Activated naive CD4-positive, alpha-beta T cell (primary cell): ENCODE measurements at regions not wholly inside any gene's neighbourhood (a gene's known extent, or its start where the extent isn't known, plus 50 kb on each side); places are given as distances from the start of the nearest gene placed in this dataset.

ENCODE experiments used
- DNase-seq, 4 experiments: peaks; one replicate each; lab custom pipeline; 2025; lab: John Stamatoyannopoulos, UW

DNA sequence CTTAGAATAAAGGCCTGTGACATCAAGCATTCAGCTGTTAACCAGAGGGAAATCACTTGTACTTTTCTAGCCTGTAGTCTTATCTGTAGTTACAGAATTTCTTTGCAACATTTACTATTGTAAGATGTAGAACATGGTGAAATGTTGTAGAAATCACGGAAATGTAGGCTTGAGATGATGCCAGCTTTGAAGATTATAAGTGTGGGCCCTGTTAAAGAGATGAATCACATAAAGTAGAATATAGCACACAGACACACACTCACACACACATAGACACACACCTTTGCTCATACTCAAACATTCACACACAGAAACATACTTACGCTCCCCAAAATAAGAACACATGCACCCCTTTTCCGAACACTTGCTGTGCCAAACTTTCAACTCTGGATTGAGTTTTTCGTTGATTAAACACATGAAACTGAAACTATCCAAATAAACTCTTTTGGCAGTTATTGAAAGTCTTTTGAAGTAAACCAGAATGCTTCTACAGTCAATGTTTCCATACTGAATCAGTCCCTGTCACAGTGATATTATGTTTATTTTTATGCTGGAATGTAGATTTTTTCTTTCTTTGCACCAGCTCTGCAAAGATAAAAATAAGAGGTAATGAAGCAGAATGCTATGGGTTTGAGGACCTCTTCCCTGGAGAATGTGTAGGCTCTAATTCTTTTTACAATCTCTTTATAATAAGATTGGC lies 230.3 kb upstream of the MEOX2 start:
- DNase-seq = no peak

DNA sequence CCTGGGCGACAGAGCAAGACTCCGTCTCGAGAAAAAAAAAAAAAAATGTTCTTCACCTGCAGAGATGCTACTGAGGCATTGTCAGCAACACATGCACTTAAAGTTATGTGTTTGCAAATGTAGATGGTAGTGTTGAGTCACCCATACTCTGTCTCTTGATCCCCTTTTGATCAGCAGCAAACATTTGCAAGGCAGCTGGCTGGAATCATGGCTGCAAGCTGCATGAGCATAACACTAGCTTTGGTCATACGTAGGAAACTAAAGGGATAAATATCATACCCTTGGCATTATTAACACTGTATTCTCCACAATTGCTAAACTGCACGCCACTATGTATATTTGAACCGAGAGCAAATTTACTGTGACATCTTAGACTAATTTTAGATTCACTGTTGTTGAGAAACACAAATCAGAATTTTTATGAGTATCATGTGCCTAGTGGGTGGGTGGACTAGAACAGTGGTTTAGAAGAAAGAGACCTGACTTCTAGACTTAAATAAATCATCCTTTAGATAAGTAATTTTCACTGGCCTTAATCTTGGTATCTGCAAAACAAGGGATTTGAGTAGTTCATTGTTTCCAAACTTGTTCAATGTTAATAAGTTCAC lies 229.3 kb upstream of the MEOX2 start:
- DNase-seq = no peak

DNA sequence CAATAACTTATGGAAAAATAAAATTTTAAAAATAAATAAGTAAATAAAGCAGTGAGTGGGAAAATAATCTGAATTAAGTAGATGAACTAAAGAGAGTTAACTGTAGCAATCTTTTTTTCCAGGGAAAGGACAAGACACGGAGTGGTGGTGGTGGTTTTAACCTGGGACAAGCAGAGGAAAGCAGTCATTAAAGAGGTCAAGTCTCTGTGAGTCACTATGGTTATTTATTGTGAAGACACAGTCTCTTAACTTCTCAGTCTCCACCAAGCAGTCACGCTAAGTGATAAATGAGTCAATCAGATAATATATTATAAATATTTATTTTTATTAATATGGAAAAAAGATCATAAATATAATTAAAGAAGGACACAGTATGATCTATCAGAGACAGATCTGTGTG lies 228.1 kb upstream of the MEOX2 start:
- no peak for DNase-seq

DNA sequence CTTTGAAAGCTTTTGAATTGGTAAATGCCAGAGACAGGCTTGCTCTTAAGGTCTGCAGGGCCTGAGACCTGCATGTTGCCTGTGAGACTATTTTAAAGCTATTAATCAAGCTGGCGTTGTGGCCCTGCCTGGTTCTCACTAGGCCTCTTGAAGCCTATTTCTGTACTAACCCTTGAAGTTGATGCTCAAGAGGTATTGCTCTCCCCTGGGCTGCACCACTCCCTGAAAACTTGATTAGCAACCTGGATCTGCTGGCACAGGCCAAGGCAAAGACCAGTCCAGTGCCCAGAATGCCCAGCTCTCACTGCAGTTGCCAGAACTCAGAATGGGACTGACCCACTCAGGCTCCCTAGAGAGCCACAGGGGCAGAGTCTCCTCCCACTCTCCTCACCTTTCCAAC lies 220.0 kb upstream of the MEOX2 start:
- no peak for DNase-seq

DNA sequence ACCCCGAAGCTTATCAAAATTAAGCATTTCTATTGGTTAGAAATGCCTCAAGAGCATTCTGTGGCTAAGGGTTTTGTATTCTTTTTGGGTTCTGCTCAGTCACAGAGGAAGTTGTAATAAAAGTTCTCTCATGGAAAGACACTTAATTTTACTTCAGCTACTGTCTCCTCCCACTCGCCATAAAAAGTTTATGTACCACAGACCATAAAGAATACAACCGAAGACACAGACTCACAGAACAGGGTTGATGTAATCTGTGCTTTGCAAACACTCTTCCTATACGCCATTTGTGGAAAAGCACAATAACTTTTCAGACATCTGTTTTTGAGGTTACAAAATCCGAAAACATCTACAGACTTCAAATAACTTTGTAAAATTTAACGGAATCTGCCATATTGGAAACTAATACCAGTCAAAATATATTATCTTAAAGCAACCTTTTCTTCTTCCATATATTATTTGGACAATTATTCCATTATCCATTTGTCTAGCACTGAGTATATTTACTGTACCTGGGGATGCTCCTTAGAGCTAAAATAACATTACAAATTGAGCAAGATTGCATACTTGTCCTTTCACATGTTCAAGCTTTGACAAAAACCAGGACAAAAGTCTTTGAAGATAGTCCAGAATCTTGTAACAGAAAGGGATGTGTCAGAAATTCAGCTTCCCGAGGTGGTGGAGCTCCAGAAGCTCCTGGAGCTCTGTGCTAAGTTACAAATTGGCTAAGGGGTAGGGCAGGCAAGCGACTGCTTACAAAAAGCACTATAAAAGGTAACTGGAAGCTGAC lies 219.0 kb upstream of the MEOX2 start:
- DNase-seq = no peak

DNA sequence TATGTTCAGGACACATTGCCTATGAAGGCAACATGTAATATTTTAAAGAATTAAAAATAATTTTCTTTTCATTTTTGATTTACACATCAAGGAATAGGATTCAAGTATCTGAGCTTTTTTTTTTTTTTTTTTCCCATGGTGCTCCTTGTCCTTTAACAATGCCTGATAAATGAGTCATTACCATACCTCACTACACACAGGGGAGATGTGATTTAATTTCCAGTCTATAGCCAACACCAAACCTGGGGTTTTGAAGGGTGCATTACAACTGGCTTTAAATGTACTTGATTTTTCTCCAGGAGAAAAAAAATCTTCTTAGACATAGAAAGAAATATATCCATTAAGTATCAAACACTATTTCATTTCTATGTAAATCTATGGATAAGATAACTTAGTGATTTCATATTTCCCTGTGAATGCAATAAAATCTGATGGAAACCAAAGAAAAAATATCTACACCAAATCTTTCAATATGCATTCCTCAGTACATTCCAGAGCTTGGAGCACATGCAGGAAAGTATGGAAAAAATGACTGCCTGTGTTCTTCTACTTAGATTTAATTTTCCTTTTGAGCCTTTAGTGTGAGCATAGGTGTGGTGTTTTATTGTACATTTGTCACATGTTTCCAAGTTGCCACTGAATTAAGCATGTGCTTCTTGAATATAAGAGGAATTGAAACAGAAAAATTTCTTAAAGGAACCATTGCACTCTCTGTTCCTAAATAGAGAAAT lies 204.8 kb upstream of the MEOX2 start:
- no peak for DNase-seq

DNA sequence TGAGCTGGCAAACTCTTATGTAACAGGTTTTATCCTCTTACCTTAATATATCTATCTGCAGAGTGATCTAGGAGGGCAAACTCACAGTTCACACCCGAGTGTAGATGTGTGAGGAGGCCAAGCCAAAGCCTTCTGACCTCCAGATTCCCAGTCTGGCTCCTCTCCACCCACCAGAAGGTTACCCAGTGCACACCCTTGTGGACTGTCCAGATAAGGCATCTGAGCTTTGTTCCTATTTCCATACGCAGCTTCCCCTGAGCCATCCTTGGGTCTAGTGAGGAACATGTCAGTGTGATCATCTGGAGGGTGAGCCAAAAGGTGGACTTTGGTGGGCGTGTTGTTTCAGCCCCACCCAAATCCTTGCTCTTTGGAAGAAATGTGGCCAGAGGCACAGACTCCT lies 203.0 kb upstream of the MEOX2 start:
- no peak for DNase-seq

DNA sequence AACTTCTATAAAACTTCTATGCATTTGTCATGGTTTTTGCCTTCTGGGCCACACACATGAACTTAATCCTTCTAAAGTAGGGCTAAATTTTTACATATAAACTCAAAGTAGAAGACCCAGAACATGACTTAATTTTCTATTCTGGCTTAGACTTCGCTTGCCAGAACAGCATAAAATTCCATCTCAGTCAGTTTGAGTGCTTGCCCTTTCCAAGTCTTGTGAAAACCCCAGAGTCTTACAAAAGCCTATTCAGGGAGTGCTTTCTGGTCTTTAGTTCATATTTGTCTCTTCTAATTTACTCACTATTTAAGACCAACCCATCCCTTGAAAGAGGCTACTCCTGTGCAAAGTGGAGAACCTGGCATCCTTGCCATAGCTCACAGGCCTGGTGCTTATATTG lies 201.6 kb upstream of the MEOX2 start:
- DNase-seq = no peak

DNA sequence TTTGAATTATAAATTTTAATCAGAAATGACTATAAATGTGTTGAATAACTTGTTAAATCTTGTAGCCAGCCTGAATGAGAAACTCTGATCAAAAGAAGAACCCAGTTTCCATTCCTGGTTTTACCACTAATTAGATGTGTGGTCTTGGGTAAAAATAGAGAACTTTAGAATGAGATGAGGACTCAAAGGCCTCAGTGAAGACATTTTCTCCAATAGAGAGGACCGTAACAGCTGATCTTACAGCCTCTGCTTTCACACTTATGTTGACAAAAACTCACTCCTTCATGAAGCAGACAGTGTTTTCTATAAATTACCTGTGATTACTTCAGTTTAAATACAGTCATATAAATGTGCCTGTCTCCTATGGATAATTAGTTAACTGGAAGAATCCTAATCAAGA lies 200.1 kb upstream of the MEOX2 start:
- no peak for DNase-seq

DNA sequence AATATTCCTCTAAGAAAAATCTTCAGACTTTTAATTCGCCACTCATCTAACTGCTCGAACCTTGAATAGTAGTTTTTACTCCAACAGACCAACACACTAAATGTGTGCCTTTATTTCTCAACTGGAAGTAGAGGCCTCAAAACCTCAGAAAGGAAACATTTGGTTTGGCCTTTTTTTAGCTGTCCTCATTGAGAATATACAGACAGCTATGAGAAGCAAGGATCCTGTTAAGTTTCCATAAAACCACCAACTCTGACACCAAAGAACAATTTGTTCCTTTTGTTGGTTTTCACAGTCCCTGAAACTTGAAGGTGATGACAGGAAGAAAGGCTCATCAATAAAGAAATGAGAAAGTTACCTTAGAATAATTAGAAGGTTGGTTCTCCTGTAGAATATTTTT lies 199.2 kb upstream of the MEOX2 start:
- DNase-seq = no peak

DNA sequence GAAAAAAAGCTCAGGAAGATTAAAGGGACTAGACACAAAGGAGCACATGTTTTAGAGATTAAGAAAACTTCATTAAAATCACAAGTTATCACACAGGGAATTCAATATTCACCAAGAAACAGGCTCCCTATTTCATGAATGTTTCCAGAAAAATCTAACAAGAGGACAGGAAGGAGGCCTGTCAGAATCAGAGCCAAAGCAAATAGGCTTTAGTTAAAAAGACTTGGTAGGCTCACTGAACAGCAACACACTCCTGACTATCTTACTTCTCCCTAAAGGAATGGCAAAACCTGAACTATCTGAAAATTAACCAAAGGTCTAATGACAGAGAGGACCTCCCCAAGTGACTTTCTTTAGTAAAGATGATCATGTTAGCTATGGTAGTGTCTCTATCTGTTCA lies 188.3 kb upstream of the MEOX2 start:
- DNase-seq = no peak

DNA sequence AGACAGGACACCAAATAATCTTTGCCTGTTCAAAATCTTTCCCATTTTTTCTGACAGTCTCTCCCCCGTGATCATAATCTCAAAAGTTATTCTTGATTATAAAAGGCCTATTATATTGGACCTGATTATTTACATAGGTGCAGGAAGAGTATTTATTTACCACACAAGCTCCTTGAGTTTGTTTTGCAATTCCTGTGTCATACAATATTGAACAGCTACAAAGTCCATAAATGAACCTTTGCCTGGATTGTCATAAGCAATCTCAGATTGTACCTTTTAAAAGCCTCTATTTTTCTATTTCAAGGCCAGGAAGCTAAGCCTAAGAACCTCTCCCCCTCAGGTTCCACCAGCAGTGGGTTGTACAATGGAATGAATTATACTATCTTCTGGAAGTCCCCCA lies 183.9 kb upstream of the MEOX2 start:
- no peak for DNase-seq

DNA sequence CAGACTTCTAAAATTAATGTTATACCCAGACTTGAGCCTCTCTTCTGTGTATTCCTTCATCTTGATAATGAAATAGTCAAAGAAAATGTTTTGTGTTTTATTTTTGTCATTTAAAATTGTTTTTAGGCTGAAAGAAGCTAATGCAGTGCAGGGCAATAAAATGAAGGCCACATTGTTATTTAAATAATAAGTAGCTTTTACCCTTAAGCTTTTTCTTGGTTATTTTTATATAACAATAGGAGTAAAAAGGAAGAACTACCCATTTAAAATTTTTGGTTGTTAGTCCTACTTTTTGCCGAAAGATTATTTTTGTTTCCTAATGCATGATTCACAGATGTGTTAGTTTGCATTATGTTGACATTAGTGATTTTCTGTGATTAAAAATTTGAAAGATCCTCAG lies 181.0 kb upstream of the MEOX2 start:
- no peak for DNase-seq

DNA sequence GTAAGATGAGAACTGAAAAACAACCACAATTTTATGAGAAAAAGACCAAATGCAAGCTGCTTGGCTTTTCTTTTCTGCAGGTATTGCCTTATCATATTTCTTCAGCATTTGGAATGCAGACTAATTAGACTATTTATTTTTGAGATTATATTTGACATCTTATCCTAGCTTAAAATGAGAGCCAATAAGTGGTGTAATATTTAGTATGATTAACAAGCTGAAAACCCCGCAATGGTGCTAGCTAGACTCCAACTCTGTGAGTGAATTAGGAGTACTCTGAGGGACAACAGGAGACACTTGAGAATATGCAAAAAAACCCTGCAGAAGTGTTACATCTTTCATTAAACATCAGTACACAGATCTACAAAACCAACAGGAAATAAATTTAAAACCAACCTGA lies 180.3 kb upstream of the MEOX2 start:
- no peak for DNase-seq

DNA sequence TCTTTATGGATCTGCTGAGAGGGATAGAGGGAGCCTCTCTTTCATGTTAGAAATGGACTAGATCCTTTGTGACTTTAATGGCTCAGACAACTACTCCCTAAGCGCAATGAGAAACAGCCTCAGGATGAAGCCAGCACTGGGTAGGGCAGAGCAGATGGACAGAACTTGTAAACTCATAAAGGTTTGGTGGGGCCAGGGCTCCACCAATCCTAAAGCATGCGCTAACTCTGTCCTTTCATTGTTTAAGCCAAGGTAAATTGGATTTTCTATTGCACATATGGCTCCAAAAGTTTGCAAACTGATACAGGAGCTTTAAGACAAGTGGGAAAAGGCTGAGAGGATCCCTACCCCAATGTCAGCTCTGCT lies 178.1 kb upstream of the MEOX2 start:
- DNase-seq = no peak

DNA sequence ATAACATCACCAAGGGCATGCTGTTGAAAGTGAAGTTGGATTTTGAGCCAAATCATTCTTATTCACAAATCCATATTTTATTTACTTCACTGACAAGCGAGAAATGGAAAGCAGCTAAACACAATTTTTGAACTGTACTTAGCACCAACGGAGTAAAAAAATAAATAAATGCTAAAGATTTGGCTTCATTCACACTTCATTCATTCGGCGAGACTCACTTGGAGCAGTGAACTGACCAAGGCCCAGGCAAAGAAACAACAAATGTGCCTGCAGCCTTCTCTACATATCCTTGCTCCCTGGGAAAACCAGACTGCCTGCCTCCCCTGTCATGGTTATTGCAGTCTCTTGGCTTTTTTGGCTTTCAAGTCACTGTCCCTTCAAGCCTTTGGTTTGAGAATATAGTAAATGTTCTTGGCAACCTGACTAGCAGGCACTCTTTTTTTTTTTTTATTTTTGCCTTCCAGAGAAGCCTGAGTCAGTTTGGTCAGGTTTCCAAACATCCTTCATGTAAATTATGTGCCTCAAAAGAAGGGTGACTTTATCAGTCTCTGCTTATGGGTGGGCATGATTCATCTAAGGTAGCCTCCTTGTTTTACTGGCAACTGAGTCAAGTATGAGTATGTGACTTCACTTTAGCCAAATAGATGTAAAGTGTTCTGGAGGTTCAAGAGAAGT lies 177.6 kb upstream of the MEOX2 start:
- no peak for DNase-seq

DNA sequence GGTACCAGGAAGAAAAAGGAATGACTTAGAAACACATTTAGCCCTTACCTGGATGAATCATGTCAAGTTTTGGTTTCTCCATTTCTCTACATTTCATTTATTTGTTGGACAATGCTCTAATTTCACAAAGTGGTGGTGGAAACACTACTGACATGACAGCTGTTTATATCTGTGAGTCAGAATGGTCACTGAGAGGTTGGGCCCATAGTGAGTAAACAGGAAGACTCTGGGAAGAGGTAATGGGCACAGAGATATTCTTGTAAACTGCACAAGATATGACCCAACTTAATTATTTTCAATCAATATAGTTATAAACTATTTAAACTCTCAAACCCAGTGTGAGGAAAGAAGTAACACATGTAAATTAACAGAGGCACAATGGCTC lies 176.3 kb upstream of the MEOX2 start:
- DNase-seq = no peak

DNA sequence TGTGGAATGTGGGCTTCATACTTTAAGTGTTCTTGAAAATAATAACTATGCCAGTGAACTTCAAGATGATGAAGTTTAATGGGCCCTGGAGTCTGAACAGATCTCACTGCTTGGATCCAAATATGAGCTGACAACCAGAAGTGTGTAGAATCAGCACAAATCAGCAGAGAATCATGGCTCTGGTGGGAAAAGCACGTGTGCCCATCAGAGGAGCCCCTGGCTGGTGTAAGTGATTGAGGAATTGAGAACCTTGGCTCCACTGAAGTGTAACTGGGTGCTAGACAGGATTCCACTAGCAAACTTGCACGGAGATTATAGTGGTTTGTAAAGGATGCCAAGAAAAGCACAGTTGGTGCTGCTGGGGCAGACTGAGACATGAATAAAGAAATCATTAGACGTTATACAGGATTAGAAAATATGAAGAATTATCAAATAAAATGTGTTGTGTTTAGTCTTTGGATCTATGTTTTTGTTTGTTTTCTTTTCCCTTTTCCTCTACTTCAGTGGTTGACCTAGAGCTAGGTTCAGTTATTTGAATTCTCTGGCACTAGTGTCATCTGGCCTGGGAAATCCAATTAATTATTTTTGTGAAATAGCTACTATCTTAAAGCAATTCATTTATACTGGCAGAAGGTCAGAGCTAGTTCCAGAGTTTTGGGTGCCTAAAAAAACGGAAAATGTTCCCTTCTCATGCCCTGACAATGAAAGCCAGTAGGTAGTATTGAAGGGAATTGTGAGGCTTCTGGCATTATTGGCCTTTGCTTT lies 175.7 kb upstream of the MEOX2 start:
- DNase-seq = no peak

DNA sequence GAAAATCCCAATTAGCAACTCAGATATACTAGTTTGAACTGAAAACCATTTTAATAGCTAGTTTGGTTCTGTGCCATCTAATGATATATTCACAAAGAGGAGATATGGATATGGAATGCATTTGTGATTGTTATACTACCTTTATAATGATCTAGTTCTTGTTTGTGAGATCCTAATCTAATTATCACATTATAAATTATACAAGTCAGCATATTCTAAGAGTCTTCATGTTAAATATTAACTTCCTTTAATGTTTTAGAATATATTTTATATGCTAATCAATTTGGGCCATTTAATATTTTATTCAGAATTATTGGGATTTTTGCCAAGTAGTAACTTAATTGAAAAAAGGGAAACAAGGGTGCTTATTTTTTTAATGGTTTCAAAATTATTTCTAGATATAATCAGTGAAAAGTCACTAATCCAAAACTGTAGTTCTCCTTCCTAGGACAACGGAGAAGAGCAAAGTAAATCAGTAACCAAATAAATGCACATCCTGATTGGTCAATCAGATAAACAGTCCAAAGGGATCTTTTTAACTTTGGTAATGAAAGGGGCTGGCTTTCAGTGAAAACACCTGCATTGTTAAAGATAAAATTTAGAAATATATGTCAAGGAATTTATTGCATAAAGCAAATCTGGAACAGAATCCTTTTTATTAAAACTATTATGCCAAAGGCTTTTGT lies 173.9 kb upstream of the MEOX2 start:
- no peak for DNase-seq

DNA sequence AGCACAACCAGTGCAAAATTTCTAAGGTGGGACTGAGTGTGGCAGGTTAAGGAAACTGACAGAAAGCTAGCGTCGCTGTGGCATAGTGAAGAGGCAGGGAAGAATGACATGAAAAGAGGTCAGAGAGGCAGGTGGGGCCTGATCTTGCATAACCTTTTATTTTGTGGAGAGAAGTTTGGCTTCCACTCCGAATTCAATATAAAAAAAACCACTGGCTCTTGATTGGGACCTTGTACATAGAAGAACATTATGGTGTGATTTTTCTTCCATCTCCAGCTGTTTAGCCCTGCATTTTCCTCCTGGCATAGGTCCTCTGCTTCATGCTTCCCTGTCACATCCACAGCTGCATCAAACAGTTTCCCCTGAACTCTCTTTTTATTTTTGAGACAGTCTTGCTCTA lies 170.5 kb upstream of the MEOX2 start:
- DNase-seq = no peak

DNA sequence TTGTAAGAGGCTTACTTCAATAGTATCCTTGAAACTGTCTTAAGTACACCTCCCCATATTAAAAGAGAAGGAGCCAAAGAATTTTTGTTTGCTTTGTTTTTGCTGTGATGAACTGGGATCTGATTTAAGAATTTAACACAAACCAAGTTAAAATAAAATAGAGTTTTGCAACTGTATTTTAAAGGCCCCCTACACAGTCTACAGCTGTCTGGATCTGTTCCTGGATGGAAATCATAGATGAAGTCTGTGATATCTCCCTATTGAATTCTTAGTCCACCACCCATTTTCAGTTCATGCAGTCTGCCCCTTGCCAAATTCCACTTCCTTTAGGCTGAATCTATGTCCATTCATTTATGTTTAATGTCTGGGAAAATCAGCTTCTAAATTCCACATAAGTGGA lies 169.8 kb upstream of the MEOX2 start:
- no peak for DNase-seq
